ENCODE measurements at regions not wholly inside any gene's neighbourhood (a gene's known extent, or its start where the extent isn't known, plus 50 kb on each side); places are given as distances from the start of the nearest gene placed in this dataset.

- Histone ChIP-seq H3K27ac (ENCODE audit: low read depth, low read length) (no peak overlapping the region), H3K27me3 (ENCODE audit: control insufficient read depth, insufficient read depth, low read length) (no peaks in the 10 kb centered on the region), H3K36me3 (ENCODE audit: control insufficient read depth, insufficient read depth, low read length) (no peaks in the 10 kb centered on the region), H3K4me3 (ENCODE audit: low read length) (no peak overlapping the region), H3K9ac (ENCODE audit: low read length) (no peak overlapping the region), H3K4me1 (ENCODE audit: control insufficient read depth, insufficient read depth, low read length) (peaks cover 3% of the 10 kb centered on the region)
Observed at GRCh38 chr2:71849111-71849510, 298.6 kb downstream of the CYP26B1 start.

GRCh38 chr2:71846669-71847291 is 300.9 kb downstream of the CYP26B1 start:
- Histone ChIP-seq H3K27ac (ENCODE audit: low read depth, low read length) (no peak overlapping the region), H3K36me3 (ENCODE audit: control insufficient read depth, insufficient read depth, low read length) (no peaks in the 10 kb centered on the region), H3K9ac (ENCODE audit: low read length) (no peak overlapping the region), H3K4me3 (ENCODE audit: low read length) (no peak overlapping the region), H3K4me1 (ENCODE audit: control insufficient read depth, insufficient read depth, low read length) (peaks cover 3% of the 10 kb centered on the region), H3K27me3 (ENCODE audit: control insufficient read depth, insufficient read depth, low read length) (no peaks in the 10 kb centered on the region)

GRCh38 chr2:71846072-71846471 is 301.6 kb downstream of the CYP26B1 start:
- Histone ChIP-seq H3K4me3 (ENCODE audit: low read length) (no peak overlapping the region), H3K27ac (ENCODE audit: low read depth, low read length) (no peak overlapping the region), H3K27me3 (ENCODE audit: control insufficient read depth, insufficient read depth, low read length) (no peaks in the 10 kb centered on the region), H3K9ac (ENCODE audit: low read length) (no peak overlapping the region), H3K4me1 (ENCODE audit: control insufficient read depth, insufficient read depth, low read length) (no peaks in the 10 kb centered on the region), H3K36me3 (ENCODE audit: control insufficient read depth, insufficient read depth, low read length) (no peaks in the 10 kb centered on the region)

GRCh38 chr2:71844967-71845366 is 302.7 kb downstream of the CYP26B1 start:
- Histone ChIP-seq H3K9ac (ENCODE audit: low read length) (no peak overlapping the region), H3K27me3 (ENCODE audit: control insufficient read depth, insufficient read depth, low read length) (no peaks in the 10 kb centered on the region), H3K4me1 (ENCODE audit: control insufficient read depth, insufficient read depth, low read length) (no peaks in the 10 kb centered on the region), H3K27ac (ENCODE audit: low read depth, low read length) (no peak overlapping the region), H3K36me3 (ENCODE audit: control insufficient read depth, insufficient read depth, low read length) (no peaks in the 10 kb centered on the region), H3K4me3 (ENCODE audit: low read length) (no peak overlapping the region)

GRCh38 chr2:71843391-71843850 is 304.2 kb downstream of the CYP26B1 start:
- Histone ChIP-seq H3K36me3 (ENCODE audit: control insufficient read depth, insufficient read depth, low read length) (no peaks in the 10 kb centered on the region), H3K9ac (ENCODE audit: low read length) (no peak overlapping the region), H3K27ac (ENCODE audit: low read depth, low read length) (no peak overlapping the region), H3K4me3 (ENCODE audit: low read length) (no peak overlapping the region), H3K27me3 (ENCODE audit: control insufficient read depth, insufficient read depth, low read length) (no peaks in the 10 kb centered on the region), H3K4me1 (ENCODE audit: control insufficient read depth, insufficient read depth, low read length) (no peaks in the 10 kb centered on the region)

DNA sequence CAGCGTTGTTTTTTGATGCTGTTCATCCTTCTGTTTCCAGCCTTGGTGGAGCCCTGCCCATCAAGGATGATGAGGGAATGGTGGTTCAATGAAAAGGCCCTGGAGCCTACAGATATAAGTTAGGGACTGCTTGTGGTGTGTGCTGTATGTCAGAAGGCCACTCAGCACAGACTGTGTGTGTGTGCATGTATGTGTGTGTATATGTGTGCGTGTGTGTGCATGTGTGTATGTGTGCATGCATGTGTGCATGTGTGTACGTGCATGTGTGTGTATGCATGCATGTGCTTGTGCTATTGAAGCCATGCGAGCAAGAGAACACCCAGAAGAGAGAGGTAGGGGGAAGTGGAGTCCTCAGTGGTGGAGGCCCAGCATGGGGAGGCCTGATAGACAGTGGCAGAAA is 304.9 kb downstream of the CYP26B1 start:
- no peaks in the 10 kb centered on the region for H3K4me1 ChIP-seq (ENCODE audit: control insufficient read depth, insufficient read depth, low read length)
- H3K9ac ChIP-seq (ENCODE audit: low read length) = no peak overlapping the region
- no peaks in the 10 kb centered on the region for H3K27me3 ChIP-seq (ENCODE audit: control insufficient read depth, insufficient read depth, low read length)
- no peak overlapping the region for H3K27ac ChIP-seq (ENCODE audit: low read depth, low read length)
- H3K4me3 ChIP-seq (ENCODE audit: low read length) = no peak overlapping the region
- H3K36me3 ChIP-seq (ENCODE audit: control insufficient read depth, insufficient read depth, low read length) = no peaks in the 10 kb centered on the region

GRCh38 chr2:71839826-71840225 is 307.8 kb downstream of the CYP26B1 start:
- H3K9ac ChIP-seq (ENCODE audit: low read length) = no peak overlapping the region
- H3K27ac ChIP-seq (ENCODE audit: low read depth, low read length) = no peak overlapping the region
- H3K36me3 ChIP-seq (ENCODE audit: control insufficient read depth, insufficient read depth, low read length) = no peaks in the 10 kb centered on the region
- H3K4me3 ChIP-seq (ENCODE audit: low read length) = no peak overlapping the region
- H3K4me1 ChIP-seq (ENCODE audit: control insufficient read depth, insufficient read depth, low read length) = no peaks in the 10 kb centered on the region
- H3K27me3 ChIP-seq (ENCODE audit: control insufficient read depth, insufficient read depth, low read length) = no peaks in the 10 kb centered on the region

- no peak overlapping the region for H3K4me3 ChIP-seq (ENCODE audit: low read length)
- peaks cover 3% of the 10 kb centered on the region for H3K4me1 ChIP-seq (ENCODE audit: control insufficient read depth, insufficient read depth, low read length)
- no peaks in the 10 kb centered on the region for H3K27me3 ChIP-seq (ENCODE audit: control insufficient read depth, insufficient read depth, low read length)
- no peak overlapping the region for H3K27ac ChIP-seq (ENCODE audit: low read depth, low read length)
- H3K9ac ChIP-seq (ENCODE audit: low read length) = no peak overlapping the region
- no peaks in the 10 kb centered on the region for H3K36me3 ChIP-seq (ENCODE audit: control insufficient read depth, insufficient read depth, low read length)
Observed at GRCh38 chr2:71834796-71835195, 312.9 kb downstream of the CYP26B1 start.

GRCh38 chr2:71833855-71834560 is 313.7 kb downstream of the CYP26B1 start:
- Histone ChIP-seq H3K4me3 (ENCODE audit: low read length) (no peak overlapping the region), H3K36me3 (ENCODE audit: control insufficient read depth, insufficient read depth, low read length) (no peaks in the 10 kb centered on the region), H3K27me3 (ENCODE audit: control insufficient read depth, insufficient read depth, low read length) (no peaks in the 10 kb centered on the region), H3K9ac (ENCODE audit: low read length) (no peak overlapping the region), H3K27ac (ENCODE audit: low read depth, low read length) (no peak overlapping the region), H3K4me1 (ENCODE audit: control insufficient read depth, insufficient read depth, low read length) (peaks cover 3% of the 10 kb centered on the region)

GRCh38 chr2:71833272-71833671 is 314.4 kb downstream of the CYP26B1 start:
- H3K36me3 ChIP-seq (ENCODE audit: control insufficient read depth, insufficient read depth, low read length) = no peaks in the 10 kb centered on the region
- H3K9ac ChIP-seq (ENCODE audit: low read length) = no peak overlapping the region
- peaks cover 3% of the 10 kb centered on the region for H3K4me1 ChIP-seq (ENCODE audit: control insufficient read depth, insufficient read depth, low read length)
- no peak overlapping the region for H3K4me3 ChIP-seq (ENCODE audit: low read length)
- no peaks in the 10 kb centered on the region for H3K27me3 ChIP-seq (ENCODE audit: control insufficient read depth, insufficient read depth, low read length)
- H3K27ac ChIP-seq (ENCODE audit: low read depth, low read length) = no peak overlapping the region

DNA sequence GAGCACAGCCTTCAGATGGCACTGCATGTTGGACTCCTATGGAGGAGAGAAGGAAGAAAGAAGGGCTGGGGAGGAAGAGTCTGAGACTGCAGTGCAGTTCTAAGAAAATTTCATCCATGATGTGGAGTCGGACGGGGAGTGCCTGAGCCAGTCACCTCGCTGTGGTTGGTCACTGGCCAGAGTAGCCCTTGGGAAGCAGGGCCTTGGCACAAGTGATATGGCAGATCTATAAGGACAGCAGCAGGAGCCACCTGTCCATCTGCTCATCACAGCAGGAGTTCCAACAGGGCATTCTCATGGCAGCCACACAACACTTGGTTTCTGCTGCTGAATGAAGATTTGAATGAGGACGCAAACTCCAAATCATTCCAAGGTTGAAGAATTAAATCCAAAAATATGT is 314.8 kb downstream of the CYP26B1 start:
- H3K36me3 ChIP-seq (ENCODE audit: control insufficient read depth, insufficient read depth, low read length) = no peaks in the 10 kb centered on the region
- H3K27ac ChIP-seq (ENCODE audit: low read depth, low read length) = no peak overlapping the region
- peaks cover 3% of the 10 kb centered on the region for H3K4me1 ChIP-seq (ENCODE audit: control insufficient read depth, insufficient read depth, low read length)
- no peak overlapping the region for H3K9ac ChIP-seq (ENCODE audit: low read length)
- H3K4me3 ChIP-seq (ENCODE audit: low read length) = no peak overlapping the region
- no peaks in the 10 kb centered on the region for H3K27me3 ChIP-seq (ENCODE audit: control insufficient read depth, insufficient read depth, low read length)

- H3K9ac ChIP-seq (ENCODE audit: low read length) = no peak overlapping the region
- H3K27ac ChIP-seq (ENCODE audit: low read depth, low read length) = no peak overlapping the region
- no peak overlapping the region for H3K4me3 ChIP-seq (ENCODE audit: low read length)
- no peaks in the 10 kb centered on the region for H3K27me3 ChIP-seq (ENCODE audit: control insufficient read depth, insufficient read depth, low read length)
- no peaks in the 10 kb centered on the region for H3K36me3 ChIP-seq (ENCODE audit: control insufficient read depth, insufficient read depth, low read length)
- H3K4me1 ChIP-seq (ENCODE audit: control insufficient read depth, insufficient read depth, low read length) = peaks cover 3% of the 10 kb centered on the region
Observed at GRCh38 chr2:71832388-71832787, 315.3 kb downstream of the CYP26B1 start.

- Histone ChIP-seq H3K27ac (ENCODE audit: low read depth, low read length) (peak overlapping the region; percentile 44), H3K4me3 (ENCODE audit: low read length) (no peak overlapping the region), H3K9ac (ENCODE audit: low read length) (no peak overlapping the region), H3K4me1 (ENCODE audit: control insufficient read depth, insufficient read depth, low read length) (peaks cover 3% of the 10 kb centered on the region), H3K36me3 (ENCODE audit: control insufficient read depth, insufficient read depth, low read length) (no peaks in the 10 kb centered on the region), H3K27me3 (ENCODE audit: control insufficient read depth, insufficient read depth, low read length) (no peaks in the 10 kb centered on the region)
Observed at GRCh38 chr2:71831193-71831577, 316.5 kb downstream of the CYP26B1 start.

Data from rectal smooth muscle tissue (tissue), 1 donor.